Glomerular endothelial cell (primary cell): ENCODE measurements at regions not wholly inside any gene's neighbourhood (a gene's known extent, or its start where the extent isn't known, plus 50 kb on each side); places are given as distances from the start of the nearest gene placed in this dataset.
"Not testable (repeated sequence)": the region's sequence is repeated elsewhere in the genome, so short reads cannot be mapped to it uniquely, and the experiment has no call there.

Source experiments
- DNase-seq: peaks from one replicate; pipeline ENCODE4 v3.0.0-alpha.2; 2011; ENCODE audit warnings: low read depth, low spot score; ENCODE audit errors: extremely low read depth

DNA sequence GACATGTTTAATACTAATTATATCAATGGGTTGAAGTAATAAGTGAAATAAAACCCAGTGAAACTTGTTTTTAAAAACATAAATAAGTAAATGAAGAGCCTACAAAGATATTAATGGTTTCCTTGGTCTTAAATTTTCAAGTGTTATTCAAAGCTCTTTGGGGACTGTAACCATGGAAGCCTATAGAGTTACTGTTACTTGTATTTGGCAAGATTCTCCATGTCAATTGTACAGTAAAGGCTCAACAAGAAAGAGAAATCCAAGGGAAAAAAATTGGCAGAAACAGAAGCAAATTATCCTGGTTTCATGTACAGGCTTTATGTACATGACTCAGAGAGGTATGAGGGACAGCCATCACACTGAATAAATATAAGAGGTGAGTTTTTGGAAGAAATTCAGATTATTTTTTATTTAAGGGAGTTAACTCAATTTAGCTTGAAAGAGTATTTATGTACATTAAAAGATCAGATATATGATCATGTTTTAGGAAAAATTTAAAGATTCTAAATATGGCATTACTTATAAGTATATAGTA lies 151.1 kb upstream of the HMGA2 start:
- no peak for DNase-seq

DNA sequence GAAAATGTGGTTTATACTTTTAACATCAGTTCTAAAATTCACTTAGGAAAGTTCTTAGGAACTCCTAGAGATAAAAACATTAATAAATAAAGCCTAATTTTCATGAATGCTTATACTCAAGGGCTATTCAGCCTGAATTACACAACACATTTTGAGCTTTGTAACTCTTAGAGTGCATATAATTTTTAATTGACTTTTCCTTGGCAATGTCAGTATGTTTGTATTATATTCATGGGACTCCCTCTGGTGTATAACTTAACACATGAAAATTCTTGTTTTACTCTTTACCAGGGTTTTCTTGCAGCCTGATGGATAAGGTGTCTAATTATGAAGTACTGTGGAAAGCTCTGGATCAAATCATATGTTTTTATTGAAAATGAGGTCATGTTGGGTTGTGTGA lies 150.6 kb upstream of the HMGA2 start:
- DNase-seq = no peak

DNA sequence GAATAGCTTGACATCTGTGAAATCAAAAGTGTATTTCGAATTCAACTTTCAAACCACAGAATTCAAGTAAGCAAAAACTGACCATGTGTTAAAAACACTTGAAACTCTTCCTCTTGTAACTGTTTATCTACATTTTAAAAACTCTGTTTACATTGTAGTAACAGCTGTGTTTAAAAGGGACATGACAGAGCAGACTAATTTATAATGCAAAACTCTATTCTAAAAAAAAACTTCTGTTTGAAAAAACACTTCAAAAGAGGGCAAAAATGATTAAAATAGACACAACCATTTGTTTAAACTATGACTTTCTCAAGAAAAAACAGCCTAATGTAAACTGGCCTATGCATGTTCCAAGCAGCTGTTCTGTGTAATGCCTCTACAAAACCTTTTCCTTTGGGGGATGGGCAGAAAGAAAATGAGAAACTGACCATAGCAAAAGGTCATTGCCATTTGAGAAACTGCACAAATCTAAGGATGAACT lies 149.1 kb upstream of the HMGA2 start:
- no peak for DNase-seq

DNA sequence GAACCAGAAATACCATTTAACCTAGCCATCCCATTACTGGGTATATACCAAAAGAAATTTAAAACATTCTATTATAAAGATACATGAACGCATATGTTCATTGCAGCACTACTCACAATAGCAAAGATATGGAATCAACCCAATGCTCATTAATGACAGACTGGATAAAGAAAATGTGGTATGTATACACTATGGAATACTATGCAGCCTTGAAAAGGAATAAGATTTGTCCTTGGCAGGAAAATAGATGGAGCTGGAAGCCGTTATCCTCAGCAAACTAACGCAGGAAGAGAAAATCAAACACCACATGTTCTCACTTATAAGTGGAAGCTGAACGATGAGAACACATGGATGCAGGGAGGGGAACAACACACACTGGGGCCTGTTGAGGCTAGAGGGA lies 146.1 kb upstream of the HMGA2 start:
- DNase-seq = not testable (repeated sequence)

DNA sequence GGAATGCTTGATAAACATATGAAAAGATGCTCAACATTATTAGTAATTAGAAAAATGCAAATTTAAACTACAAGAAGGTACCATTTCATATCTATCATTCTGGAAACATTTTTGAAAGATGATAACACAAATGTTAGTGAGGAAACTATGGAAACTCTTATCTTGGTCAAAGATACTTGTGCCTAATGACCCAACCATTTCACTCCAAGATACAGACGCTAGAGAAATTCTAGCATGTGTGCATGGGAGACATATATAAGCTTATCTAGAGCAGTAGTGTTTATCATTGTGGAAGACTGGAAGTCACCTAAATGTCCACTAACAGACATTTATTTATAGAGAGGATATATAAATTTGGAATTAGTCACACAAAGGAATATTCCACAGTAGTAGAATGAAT lies 143.1 kb upstream of the HMGA2 start:
- DNase-seq = no peak

DNA sequence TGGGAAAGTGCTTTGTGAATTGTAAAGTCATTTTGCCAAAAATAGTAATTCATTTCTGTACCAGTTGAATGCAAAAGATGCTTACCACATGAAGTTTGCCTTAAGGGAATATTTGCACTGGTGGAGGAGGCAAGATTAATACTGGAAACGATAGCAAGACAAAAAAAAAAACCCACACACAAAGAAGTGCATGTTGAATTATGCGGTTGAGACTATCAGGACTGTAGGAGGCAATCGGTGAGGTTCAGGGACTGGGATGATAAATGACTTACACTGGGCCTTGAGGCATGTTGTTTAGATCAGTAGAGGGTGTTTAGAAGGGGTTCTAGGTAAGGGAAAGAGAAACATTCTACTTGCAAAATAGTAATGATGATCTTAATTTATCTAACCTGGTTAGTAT lies 142.2 kb upstream of the HMGA2 start:
- DNase-seq = no peak

DNA sequence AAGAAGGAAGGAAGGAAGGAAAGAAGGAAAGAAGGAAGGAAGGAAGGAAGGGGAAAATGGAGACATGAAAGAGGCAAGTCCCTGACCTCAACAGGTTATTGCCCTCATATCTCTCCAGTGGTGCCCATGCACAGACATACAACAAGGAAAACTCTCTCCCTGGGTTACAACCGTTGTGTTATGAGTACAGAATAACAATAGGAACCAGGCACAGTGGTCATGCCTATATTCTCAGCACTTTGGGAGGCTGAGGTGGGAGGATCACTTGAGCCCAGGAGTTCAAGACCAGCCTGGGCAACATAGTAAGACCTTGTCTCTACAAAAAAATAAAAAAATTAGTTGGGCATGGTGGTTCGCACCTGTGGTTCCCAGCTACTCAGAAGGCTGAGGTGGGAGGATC lies 139.4 kb upstream of the HMGA2 start:
- no peak for DNase-seq

DNA sequence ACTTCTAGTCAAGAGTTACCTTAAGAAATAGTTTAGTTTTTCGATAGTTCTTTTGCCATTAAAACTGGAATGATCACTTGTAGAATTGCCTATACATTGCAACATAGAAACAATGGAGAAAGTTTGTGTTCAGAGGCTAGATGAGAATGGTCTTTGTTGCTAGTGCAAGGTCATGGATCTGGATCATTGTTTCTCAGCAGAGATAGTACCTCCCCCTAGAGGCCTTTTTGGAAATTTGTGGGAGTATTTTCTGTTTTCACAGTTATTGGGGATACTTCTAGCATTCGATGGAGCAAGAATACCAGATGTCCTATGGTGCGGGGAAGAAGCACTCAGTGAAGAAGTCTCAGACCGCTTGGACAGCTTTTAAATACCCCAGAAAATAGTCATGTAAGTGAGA lies 138.8 kb upstream of the HMGA2 start:
- peak; percentile 31 for DNase-seq

DNA sequence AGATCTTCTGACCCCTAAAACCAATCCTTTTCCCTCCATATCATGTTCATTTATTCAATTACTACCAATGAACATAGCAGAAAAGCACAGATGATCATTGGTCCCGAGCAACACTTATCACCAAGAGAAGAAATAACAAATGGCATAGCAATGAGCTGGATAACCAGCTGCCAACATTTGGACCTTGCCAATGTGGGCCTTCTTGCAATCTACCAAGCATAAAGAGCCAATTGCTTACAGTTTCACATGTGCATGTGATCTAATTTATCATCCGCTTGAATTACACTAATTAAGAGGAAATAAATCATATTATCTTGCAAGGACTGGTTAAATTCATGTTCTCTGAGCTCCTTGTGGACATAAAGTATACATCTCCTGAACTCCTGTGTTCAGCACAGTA lies 134.8 kb upstream of the HMGA2 start:
- DNase-seq = no peak

DNA sequence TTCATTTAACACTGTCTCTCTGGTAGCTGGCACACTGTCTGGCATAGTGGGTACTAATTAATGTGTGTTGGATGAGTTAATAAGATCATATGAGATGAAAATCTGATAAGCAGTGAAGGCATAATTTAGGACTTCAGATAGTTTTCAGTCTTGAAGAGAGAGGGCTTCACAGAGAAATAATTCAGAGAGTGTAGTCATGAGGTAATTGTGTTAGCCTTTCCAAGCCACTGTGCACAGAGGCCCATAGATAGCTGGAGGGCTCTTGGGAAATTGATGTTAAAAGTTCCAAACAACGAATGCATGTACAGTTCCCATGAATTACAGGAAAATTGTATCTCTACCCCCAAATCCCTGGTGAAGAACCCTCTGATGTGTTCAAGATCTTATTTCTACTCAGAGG lies 133.8 kb upstream of the HMGA2 start:
- DNase-seq = no peak

DNA sequence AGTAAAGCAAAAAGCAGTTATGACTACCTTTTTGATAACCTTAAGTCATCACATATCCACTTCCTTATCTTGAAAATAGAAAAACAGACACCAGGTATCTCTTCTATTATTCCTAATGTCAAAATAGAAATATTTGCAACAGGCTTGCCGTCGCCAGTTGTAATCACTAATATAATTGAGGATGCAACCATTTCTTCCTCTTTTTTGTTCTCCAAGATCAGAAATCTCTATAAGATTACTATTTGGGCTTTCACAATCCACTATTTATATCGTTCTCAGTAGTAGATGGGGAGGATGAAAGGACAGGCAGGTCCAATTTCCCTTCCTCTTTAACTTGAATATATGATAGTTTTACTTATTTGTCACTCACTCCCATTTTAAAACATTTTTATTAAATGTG lies 130.2 kb upstream of the HMGA2 start:
- DNase-seq = no peak

DNA sequence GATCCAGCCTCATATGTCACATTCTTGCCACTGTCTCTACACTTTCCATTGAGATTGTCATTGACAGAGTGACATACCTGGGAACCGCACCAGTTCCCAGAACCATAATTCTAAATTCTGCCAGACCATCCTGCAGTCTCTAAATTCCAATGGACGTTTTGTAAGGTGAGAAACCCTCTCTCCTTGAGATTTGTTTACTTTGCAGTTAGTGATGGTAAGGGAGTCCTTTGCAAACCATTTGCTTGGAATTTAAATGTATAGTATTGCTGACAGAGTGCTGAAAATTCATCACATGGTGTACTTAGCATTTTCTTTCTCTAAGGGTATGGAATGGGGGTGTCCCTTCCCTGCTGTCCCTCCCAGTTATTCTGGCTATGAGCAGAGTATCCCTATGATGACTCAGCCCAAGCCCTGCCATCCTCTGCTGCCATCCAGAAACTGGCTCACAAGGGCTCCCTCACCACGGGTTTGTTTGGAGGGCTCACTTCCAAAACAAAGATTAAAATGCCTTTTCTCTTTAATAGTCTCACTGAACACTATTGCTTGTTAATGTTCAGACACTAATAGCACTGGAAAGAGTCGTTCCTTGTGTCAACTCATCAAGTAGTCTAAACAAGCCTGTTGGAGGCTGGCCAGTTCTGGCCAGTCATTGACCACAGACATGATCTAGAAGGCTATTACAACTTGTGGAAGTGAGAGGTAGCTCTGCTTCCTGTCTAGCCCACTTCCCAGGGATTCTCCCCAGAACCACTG lies 129.0 kb upstream of the HMGA2 start:
- DNase-seq = peak; percentile 72

DNA sequence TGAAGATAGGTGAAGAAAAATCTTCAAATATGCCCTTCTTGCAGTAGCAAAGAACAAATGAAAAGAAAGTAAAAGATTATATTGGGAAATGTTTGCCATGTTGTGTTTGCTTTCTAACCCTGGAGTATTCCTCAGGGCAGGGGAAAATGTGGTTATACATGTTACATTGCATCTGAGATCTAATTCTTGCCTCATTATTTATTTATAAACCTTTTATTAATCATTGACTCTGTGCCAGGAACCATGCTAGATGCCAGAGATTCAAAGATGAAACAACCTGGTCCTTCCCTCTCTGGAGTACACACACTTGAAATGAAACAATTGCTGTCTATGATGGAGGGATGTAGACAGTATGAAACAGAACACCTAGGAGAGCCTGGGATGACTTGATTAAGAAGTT lies 128.1 kb upstream of the HMGA2 start:
- DNase-seq = no peak

DNA sequence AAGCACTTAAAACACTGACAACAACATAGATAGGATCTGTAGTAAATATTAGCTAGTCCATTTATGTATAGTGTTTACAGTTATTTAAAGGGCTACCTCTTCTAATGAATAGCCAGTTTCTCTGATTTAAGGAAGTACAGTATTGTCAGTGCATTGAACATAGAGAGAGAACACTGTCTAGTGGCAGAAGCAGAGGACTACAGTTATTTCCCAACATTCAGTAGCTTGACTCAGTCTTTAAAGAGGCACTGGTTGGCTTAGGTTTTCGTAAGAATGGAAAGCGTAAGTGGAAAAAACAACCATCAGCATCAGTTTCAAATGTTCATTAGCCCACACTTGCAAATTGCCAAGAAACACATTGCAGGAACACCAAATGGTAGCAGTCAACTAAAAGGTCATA lies 125.0 kb upstream of the HMGA2 start:
- no peak for DNase-seq

DNA sequence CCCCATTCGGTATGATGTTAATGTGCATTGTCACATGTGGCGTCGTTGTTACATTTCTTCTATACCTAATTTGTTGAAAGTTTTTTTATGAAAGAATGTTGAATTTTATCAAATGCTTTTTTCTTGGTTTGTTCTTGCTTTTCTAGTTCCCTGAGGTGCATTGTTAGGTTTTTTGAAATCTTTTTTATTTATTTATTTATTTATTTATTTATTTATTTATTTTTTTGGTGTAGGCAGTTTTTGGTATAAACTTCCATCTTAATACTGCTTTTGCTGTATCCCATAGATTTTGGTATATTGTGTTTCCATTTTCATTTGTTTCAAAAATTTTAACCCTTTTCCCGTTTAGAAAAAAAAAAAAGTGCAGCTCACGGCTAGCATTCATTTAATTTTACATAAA lies 121.1 kb upstream of the HMGA2 start:
- no peak for DNase-seq

DNA sequence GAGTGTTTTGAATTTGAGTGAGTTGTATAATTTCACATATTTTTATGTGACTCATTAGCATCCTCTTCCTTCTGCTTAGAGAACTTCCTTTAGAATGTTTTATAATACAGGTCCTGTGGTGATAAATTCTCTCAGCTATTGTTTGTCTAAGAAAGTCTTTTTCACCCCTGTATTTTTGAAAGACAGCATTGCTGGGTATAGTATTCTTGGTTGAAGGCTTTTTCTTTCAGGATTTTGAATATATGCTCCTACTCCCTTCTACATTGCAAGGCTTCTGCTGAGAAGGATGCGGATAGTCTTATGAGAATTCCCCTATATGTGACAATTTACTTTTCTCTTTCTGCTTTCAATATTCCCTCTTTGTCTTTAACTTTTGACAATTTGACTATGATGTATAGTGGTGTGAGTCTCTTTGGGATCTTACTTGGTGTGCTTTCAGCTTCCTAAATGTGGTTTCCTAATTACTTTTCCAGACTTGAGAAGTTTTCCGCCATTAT lies 118.9 kb upstream of the HMGA2 start:
- no peak for DNase-seq

DNA sequence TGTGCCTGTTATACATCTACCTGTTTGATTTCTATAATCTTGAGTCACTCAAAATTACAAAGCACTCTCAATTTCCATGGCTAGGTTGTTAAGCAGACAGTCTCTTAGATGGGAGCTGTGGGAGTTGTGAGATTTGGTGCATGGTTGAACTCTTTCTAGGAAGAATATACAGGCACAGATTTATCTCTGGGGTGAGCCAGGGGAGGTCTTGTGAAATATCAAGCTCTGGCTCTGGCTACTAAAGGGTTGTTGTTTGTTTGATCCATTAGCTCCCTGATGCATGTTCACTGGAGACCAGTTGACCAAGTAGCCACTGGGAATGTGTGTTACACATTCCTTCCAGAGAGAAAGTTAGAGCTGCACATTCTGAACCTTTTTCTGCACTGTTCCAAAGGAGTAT lies 117.2 kb upstream of the HMGA2 start:
- no peak for DNase-seq

DNA sequence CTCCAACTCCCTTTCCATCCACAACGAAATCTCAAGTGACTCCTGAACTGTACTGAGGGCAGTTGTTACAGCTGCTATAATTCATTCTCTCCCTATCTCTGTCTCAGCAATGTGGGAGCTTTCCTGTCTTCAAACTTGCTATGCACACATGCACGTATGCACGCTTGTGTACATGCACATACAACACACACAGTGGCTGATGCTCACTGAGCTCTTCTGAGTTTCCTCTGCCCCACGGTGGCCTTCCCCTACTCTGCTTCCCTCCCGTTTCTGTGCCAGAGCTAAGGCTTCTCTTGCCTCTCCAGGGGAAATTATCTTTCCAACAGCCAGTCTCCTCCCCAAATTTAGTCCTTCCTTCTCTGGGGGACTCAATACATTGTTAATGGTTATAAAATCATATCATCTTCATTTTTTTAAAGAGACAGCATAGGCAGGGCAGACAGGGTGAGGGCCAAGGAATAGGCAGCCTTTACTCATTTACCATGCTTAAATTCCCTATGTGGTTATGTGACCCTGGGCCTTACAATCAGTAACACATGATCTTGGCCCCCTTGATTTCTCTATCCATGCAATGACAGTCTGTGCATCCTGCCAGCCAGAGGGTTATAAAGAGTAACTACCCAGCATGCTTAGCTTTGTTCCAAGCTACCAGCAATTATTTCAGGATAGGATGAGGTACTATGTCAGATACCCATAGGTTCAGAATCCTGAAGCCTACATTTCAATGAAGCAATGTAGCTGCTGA lies 111.9 kb upstream of the HMGA2 start:
- no peak for DNase-seq

DNA sequence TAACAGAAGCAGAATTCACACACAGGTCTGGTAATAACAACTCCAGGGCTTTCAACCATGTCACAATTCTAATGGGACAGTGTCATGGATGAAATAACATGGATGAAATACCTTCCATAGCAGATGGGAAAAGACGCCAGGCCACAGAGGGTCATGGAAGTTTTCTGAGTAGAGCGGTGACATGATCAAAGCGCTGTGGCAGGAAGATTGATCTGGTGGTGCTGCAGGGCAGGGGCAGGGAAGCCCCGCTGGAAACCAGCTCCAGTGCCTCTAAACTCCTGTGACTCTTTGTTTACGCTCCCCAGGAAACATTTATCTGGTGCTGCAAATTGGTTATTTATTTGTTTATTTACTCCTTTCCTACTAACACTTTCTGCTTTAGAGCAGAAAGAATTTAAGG lies 108.3 kb upstream of the HMGA2 start:
- DNase-seq = no peak

DNA sequence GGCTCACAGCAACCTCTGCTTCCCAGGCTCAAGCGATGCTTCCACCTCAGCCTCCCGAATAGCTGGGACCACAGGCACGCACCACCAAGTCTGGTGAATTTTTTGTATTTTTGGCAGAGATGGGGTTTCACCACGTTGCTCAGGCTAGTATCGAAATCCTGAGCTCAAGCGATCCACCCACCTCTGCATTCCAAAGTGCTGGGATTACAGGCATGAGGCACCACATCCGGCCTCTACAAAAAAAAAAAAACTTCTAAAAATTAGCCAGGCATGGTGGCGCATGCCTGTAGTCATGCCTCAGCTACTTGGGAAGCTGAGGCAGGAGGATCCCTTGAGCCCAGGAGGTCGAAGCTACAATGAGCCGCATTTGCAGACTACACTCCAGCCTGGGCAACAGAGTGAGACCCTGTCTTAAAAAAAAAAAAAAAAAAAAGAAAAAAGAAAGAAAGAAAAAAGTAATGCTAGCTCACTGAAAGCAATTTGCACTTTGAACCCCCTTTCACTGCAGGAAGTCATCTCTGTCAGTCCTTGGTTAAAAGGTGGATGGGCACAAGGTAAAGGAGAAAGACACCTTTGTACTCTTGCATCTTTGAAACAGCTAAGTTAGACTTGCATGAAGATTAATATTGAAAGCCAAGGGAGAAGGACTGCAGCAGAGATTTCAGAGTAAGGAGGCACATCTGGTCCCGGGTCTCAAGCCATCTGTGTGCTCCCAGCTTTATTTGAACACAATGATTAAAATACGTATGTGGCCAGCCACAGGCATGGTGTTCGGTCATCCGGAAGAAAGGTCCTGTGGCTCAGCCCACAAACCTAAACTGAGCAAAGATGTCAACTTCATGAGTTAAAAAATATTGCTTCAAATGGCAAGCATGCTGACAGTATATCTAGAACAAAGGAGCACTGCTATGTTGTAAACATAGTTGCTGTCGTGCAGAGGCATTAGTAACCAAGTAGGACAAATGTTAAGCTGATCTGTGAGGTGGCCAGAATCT lies 103.8 kb upstream of the HMGA2 start:
- DNase-seq = no peak
